Smooth muscle cell (in vitro differentiated cells): ENCODE measurements at regions not wholly inside any gene's neighbourhood (a gene's known extent, or its start where the extent isn't known, plus 50 kb on each side); places are given as distances from the start of the nearest gene placed in this dataset.

Experiments
- DNase-seq: peaks from one replicate; lab custom pipeline; 2025; ENCODE audit not compliant: unreplicated experiment; lab: John Stamatoyannopoulos, UW
- H2AFZ ChIP-seq: fragments of 200-600 bp; sonication (generic); 2 replicates; pipeline ENCODE4 v1.6.0; 2016; ENCODE audit warnings: antibody characterized with exemption, low read depth, mild to moderate bottlenecking
- H3F3A ChIP-seq: fragments of 200-600 bp; sonication (generic); 2 replicates; pipeline ENCODE4 v1.6.0; 2017; ENCODE audit warnings: antibody characterized with exemption, low read depth
- H3K27ac ChIP-seq: fragments of 200-600 bp; sonication (generic); 2 replicates; pipeline ENCODE4 v1.5.1; 2016; ENCODE audit warnings: low read depth, mild to moderate bottlenecking
- H3K27me3 ChIP-seq: fragments of 200-600 bp; sonication (generic); 2 replicates; pipeline ENCODE4 v1.6.1; 2016; ENCODE audit warnings: low read depth, mild to moderate bottlenecking
- H3K36me3 ChIP-seq: fragments of 200-600 bp; sonication (generic); 2 replicates; pipeline ENCODE4 v1.5.1; 2016; ENCODE audit warnings: low read depth
- H3K4me1 ChIP-seq: fragments of 200-600 bp; sonication (generic); 2 replicates; pipeline ENCODE4 v1.5.1; 2016; ENCODE audit warnings: low read depth
- H3K4me2 ChIP-seq: fragments of 200-600 bp; sonication (generic); 2 replicates; pipeline ENCODE4 v1.6.0; 2016; ENCODE audit warnings: mild to moderate bottlenecking
- H3K4me3 ChIP-seq: fragments of 200-600 bp; sonication (generic); 2 replicates; pipeline ENCODE4 v1.5.1; 2016; ENCODE audit warnings: mild to moderate bottlenecking
- H3K79me2 ChIP-seq: fragments of 200-600 bp; sonication (generic); 2 replicates; pipeline ENCODE4 v1.6.0; 2016; ENCODE audit warnings: low read depth, mild to moderate bottlenecking
- H3K9ac ChIP-seq: fragments of 200-600 bp; sonication (generic); 2 replicates; pipeline ENCODE4 v1.6.0; 2016; ENCODE audit warnings: low read depth
- H3K9me3 ChIP-seq: fragments of 200-600 bp; sonication (generic); replicated peaks from 2 replicates; pipeline ENCODE4 v1.5.1; 2016; ENCODE audit warnings: low read depth
- H4K20me1 ChIP-seq: fragments of 200-600 bp; sonication (generic); 2 replicates; pipeline ENCODE4 v1.6.0; 2016; ENCODE audit warnings: low read depth
- WGBS: methylation state at CpG from one replicate; pipeline ENCODE4 v1.1.7; 2016; ENCODE audit warnings: low lambda C conversion rate; 5-methylcytosine and 5-hydroxymethylcytosine counted together
- TF ChIP-seq, protein P1 (sequence below): fragments of 200-600 bp; sonication (generic); IDR thresholded peaks from 2 replicates; pipeline ENCODE4 v1.5.1; 2017; ENCODE audit warnings: borderline replicate concordance, mild to moderate bottlenecking, antibody characterized with exemption; ENCODE audit not compliant: insufficient read depth, poor library complexity, severe bottlenecking

GRCh38 chr18:43866696-43867095 lies 589.4 kb upstream of the SYT4 start:
- Histone ChIP-seq H3K36me3 (no peaks in the 10 kb centered on the region), H3K4me1 (no peaks in the 10 kb centered on the region), H3K9me3 (no peaks in the 10 kb centered on the region), H3K9ac (no peak overlapping the region), H3K4me3 (no peak overlapping the region), H3K27me3 (no peaks in the 10 kb centered on the region), H3K4me2 (no peak overlapping the region), H3K79me2 (no peaks in the 10 kb centered on the region), H3K27ac (no peak overlapping the region), H4K20me1 (no peaks in the 10 kb centered on the region), H3F3A (no peaks in the 10 kb centered on the region), H2AFZ (no peak overlapping the region)
- DNase-seq = no peak
- TF ChIP-seq, protein P1, sequence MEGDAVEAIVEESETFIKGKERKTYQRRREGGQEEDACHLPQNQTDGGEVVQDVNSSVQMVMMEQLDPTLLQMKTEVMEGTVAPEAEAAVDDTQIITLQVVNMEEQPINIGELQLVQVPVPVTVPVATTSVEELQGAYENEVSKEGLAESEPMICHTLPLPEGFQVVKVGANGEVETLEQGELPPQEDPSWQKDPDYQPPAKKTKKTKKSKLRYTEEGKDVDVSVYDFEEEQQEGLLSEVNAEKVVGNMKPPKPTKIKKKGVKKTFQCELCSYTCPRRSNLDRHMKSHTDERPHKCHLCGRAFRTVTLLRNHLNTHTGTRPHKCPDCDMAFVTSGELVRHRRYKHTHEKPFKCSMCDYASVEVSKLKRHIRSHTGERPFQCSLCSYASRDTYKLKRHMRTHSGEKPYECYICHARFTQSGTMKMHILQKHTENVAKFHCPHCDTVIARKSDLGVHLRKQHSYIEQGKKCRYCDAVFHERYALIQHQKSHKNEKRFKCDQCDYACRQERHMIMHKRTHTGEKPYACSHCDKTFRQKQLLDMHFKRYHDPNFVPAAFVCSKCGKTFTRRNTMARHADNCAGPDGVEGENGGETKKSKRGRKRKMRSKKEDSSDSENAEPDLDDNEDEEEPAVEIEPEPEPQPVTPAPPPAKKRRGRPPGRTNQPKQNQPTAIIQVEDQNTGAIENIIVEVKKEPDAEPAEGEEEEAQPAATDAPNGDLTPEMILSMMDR = no peak

DNA sequence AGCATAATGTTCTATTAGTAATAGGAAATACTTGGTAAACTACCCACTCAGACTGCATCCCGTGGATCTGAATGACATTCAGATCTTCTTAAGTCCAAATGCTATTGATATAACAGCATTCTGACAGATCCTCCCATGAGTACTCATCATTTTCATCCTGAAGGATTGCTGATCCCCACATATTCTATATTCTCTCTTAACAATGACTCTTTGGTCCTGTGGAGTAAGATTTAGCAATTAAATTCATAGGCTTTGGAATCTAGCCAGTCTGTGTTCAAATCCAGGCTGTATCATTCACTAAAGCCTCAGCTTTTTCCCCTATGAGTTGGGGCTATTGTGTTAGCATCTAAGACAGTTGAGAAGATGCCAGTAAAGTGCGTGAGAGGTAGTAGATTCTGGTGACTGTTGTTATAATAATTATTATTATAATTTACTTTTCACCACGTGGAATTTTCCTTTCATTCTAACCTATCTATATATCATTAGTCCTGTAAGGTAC lies 591.3 kb upstream of the SYT4 start:
- Histone ChIP-seq H3K79me2 (no peaks in the 10 kb centered on the region), H2AFZ (no peak overlapping the region), H3K4me1 (no peaks in the 10 kb centered on the region), H3K4me3 (no peak overlapping the region), H3K9me3 (no peaks in the 10 kb centered on the region), H4K20me1 (no peaks in the 10 kb centered on the region), H3K36me3 (no peaks in the 10 kb centered on the region), H3K9ac (no peak overlapping the region), H3K4me2 (no peak overlapping the region), H3K27me3 (no peaks in the 10 kb centered on the region), H3K27ac (no peak overlapping the region), H3F3A (no peaks in the 10 kb centered on the region)
- DNase-seq = no peak
- TF ChIP-seq, protein P1 = no peak
- 76% methylated on average over 3 of the region's 3 CpGs for WGBS

DNA sequence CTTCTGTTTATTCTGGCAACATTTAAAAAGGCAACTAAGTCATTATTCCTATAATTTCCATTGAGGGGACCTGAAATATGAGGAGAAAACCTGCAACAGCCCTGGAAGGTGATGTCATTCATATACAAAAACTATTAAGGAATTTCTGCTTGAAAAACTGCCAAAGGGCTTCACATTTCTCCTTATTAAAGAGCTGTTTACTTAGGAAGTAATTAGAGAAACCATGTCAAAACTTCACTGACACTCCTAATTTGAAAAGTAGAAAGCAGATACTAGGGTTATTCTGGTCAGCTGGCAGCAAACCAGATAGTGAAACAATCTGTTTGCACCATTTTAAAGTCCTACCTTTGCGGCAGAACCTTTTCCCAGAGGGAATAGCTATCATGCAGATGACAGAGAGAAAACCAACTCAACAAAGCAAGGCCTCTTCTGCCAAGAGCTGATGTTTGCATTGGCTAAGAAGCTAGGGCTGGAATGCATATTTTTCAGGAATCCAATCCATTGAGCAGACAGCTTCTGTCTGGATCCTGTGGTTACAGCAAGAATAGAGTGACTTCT lies 592.2 kb upstream of the SYT4 start:
- H3F3A ChIP-seq = no peaks in the 10 kb centered on the region
- no peaks in the 10 kb centered on the region for H3K9me3 ChIP-seq
- no peaks in the 10 kb centered on the region for H3K36me3 ChIP-seq
- no peak overlapping the region for H3K4me2 ChIP-seq
- H3K9ac ChIP-seq = no peak overlapping the region
- H3K27me3 ChIP-seq = no peaks in the 10 kb centered on the region
- TF ChIP-seq, protein P1 = no peak
- no peaks in the 10 kb centered on the region for H4K20me1 ChIP-seq
- no peak for DNase-seq
- H3K27ac ChIP-seq = no peak overlapping the region
- 85% methylated on average over 1 of the region's 1 CpG for WGBS
- H3K79me2 ChIP-seq = no peaks in the 10 kb centered on the region
- H3K4me3 ChIP-seq = no peak overlapping the region
- H3K4me1 ChIP-seq = no peaks in the 10 kb centered on the region
- no peak overlapping the region for H2AFZ ChIP-seq

- Histone ChIP-seq H3K9ac (no peak overlapping the region), H3K4me1 (no peaks in the 10 kb centered on the region), H3K4me3 (no peak overlapping the region), H3K27ac (no peak overlapping the region), H3K36me3 (no peaks in the 10 kb centered on the region), H4K20me1 (no peaks in the 10 kb centered on the region), H3K27me3 (no peaks in the 10 kb centered on the region), H2AFZ (no peak overlapping the region), H3K4me2 (no peak overlapping the region), H3K9me3 (no peaks in the 10 kb centered on the region), H3K79me2 (no peaks in the 10 kb centered on the region), H3F3A (no peaks in the 10 kb centered on the region)
- TF ChIP-seq, protein P1 = no peak
- no peak for DNase-seq
- WGBS = 86% methylated on average over 1 of the region's 1 CpG
Measured at GRCh38 chr18:43870626-43871025, 593.3 kb upstream of the SYT4 start.
